Right kidney (tissue), 1 donor: ENCODE measurements at regions not wholly inside any gene's neighbourhood (a gene's known extent, or its start where the extent isn't known, plus 50 kb on each side); places are given as distances from the start of the nearest gene placed in this dataset.

Experiments
- DNase-seq: peaks from one replicate; pipeline ENCODE4 v3.0.0-alpha.2; 2016

DNA sequence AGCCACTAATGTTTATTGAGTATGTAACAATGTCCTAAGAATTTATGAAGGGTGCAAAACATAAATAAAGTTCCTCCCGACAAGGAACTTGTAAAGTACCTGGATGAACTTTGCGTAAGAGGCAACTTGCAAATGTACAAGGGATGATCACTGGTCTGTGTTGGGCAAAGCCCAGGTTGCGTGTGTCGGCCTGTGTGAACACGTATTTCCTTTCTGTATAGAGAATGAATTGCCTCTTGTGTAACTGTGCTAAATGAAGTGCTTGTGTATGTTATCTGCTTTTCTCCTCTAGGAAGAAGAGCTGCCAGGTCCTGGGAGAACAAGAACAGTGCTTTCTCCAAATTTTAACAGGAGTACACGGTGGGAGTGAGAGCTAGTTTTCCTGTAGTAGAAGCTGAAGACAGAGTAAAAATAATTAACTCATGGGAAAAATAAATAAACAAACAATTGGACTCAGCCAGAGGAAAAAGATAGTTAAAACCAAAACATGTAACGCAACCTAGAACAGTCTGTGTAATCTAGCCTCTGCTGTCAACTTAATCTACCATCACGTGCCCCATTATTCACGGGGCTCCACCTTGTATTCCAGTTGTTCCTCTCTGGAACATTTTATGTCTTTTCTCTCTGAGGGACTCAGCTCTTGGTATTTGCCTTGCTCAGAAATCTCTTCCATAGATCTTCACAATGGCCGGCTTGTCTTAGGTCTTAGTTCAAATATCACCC, 83.7 kb upstream of the RASGRP1 start:
- DNase-seq, result no peak

- DNase-seq, result no peak
Measured at GRCh38 chr15:38650384-38650783, 85.8 kb upstream of the RASGRP1 start.

- DNase-seq, result no peak
Measured at GRCh38 chr15:38650936-38651327, 86.3 kb upstream of the RASGRP1 start.

DNA sequence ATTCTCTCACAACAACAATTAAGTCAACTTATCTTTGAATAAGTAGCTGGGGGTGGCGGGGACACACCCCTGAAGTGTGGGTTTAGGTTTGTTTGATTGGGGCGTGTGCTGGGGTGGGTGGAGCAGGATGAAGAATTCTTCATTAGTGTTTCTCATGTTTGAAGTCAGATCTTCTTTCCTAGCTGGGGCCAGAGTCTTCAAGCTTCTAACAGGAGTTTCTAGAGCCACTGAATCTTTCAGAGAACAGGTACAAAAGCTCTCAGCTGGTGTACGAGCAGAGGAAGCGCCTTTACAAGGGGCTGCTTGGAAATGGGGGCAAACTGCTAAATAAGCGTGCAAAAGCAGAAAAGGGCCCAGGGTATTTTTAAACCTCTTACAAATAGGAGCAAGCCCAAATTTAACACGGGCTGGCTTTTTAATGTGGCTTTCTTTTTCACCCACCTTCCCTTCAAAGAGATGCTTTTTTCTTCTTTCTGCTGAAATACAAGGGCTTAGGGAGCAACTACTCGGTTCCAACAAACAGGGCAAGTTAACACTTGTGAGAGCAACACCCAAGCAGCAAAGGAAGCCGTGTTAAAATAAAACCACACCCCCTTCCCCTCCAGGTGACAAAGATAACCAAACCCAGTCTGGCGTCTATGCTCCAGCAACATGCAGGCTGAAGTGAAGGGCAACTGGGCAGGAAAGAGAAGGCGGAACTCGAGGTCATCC, 86.9 kb upstream of the RASGRP1 start:
- no peak for DNase-seq

DNA sequence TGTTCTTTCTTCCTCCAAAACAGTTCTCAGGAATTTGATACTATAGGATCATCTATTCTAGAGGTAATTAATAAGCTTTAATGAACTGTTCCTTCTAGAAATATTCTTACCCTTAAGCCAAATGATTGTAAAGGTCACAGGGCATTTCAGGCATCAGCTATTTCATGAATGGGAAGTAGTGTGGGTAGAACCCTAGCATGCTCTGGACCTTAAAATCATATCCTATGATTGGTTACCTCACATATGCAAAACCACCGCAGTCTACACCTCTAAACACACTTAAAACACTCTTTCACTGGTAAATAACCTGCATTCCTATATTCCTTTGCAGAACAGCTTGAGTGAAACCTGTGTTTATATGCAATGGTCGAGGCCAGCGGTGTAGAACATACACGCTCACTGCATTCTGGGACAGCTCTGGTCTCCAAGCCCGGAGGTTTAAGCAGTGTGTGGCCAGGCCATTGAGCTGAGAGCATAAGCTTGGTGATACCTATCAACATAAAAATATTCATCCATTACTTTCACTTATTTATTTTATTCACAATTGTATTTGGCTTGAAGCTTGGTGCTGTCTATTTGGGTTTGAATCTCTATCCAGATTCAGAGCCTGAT, 87.7 kb upstream of the RASGRP1 start:
- no peak for DNase-seq

DNA sequence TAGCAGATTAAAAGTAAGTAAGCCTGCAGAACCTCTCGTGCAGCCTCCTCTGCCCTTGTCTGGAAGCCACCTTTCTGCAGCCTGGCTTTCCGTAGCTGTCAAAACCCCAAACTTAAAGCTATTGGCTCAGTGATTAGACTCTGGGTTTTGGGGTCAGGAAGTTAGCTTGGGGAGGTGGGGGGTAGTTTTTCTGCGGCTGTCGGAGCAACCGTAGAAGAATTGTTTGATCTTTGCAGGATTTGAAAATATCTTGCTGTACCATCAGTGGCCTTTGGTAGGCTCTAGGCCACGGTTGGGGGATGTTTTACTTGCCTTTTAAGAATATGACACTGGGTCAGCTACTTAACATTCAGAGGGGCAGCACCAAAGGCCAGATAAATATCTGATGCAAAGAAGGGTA, 88.4 kb upstream of the RASGRP1 start:
- no peak for DNase-seq

GRCh38 chr15:38658431-38658830, 93.8 kb upstream of the RASGRP1 start:
- no peak for DNase-seq

- no peak for DNase-seq
Measured at GRCh38 chr15:38660738-38661137, 96.1 kb upstream of the RASGRP1 start.

DNA sequence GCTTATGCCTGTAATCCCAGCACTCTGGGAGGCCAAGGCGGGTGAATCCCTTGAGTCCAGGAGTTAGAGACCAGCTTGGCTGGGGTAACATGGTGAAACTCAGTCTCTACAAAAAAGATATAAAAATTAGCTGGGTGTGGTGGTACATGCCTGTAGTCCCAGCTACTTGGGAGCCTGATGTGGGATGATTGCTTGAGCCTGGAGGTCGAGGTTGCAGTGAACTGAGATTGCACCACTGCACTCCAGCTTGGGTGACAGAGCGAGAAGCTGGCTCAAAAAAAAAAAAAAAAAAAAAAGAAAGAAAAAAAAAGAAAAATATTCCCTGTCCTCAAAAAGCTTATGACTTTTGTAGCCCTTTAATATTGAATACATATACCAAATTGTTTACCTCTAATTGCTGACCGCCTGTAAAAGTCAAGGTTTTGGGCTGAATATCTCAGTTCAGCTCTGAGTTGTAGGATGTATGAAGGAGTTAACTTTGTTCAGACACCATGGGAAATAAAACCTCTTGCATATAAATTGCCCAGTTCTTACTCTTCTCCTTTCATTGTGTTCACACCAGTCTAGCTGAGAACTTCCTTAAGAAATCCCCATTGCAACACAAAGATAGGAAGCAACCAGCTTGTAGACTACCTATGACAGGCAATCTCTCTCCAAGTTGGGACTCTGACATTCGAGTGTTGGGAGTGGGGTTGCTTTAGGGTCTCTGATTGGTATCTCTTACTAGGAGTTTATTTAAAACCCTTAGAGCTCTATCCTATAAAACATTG, 97.6 kb upstream of the RASGRP1 start:
- no peak for DNase-seq

DNA sequence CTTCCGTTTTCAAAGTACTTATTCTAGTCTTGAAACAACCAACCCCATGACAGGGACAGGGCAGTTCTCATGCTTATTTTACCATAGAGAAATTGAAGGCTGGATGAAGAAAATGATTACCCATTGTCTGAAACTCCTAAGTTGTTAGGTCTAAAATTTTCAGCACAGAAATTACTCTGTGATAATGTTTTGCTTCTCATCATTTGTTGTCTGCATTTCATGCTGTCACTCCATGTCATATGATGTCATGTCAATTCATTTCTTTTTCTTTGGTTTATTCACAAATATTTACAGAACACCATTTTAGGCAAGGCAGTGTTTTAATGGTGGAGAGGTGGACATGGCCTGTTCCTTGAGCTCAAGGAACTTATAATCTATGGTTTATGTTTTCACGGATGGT, 98.2 kb upstream of the RASGRP1 start:
- DNase-seq, result no peak

DNA sequence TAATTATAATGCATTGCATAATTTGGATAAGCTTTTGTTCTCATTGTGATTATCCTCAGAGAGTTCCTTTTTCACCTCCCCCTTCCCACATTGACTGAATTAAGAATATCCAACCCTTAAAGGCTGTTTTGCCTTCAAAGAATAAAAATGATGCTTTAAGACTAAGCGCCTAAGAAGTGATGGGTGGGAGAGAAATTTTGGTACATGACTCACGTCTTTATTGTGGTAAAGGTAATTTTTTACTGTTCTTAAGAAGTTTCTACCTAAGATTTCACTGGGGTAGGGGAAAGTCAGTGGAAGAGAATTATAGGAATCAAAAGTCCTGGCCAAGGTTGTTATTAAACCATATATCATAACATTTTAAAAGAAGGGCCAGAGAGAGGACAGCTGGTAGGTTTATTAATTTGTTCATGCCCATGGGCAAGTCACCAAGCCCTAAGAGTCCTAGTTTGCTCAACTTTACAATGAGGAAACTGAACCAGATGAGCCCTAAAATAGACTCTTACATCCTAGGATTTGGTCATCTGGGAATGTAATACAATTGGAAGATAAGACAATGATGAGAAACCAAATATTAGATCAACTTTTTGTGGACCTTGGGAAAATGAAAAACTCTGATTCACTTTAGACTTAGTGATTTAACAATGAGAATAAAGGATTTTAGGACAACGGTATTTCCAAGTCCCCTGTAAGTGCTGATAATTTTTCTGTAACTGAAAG, 101.1 kb upstream of the RASGRP1 start:
- no peak for DNase-seq

DNA sequence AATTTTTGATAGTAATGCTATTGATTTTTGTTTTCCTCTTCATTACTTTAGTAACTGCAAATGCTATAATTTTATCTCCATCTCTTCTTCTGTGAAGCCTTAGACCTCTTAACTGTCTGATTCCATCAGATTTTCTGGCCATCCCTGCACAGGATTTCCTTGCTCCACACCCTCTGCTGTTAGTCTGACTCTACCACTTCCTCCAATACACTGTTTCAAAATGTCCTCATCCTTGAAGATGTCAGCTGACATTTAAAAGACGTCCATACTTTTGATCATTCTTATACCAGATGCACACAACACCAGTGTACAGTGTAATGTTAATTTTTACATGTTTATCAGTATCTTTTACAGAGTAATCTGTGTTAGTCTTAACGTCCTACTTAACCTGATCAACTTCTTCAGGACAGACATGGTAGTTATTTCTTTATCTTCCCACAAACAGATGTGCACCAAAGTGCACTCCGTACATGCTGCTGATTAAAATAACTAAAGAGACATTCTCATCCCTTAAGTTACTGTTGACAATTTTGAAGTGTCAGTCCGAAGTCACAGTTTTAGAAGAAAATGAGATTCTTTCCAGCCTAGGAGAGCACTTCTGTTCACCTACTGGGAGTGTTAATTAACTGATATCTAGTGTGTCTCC, 102.4 kb upstream of the RASGRP1 start:
- no peak for DNase-seq

DNA sequence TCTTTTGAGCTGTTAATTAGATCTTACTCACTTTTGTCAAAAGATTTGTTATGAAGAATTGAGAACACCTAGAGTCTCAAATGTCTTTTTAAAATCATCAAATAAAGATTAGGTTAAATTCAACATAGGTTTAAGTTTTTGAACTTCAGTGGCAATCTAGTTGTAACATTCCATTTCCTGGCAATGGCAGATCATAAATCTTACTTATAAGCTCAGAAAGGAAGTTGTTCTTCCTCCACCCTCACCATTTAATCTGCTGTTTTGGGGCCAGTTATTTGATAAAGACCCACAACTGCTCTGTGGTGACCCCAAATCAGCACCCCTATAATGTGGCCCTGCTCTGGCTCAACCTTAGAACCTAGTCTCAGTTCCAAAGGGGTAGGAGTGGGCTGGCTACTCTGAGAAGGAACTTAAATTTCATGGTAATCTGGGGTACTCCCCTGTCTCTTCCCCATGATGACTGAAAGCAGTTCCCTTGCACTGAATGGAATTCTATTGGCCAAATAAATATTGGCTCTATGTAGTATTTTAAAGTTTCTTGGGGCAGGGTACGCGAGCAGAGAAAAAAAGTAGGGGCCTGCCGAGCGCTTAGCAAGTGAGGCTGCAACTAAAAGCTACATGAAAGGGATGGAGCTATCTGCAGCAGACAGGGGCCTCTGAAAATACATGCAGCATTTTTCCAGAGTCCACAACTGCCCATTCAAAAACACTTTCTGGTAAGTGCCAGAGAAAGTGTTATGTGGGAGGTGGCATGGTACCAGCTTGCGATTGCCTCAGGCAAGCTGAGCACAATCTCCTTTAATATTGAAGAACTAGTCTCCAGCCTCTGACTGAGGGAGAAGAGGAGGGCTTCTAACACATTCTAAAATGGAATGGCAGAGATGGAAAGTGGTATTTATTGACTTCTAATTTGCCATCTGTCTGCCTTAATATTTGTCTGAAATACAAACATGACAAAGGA, 103.6 kb upstream of the RASGRP1 start:
- no peak for DNase-seq

GRCh38 chr15:38668898-38669391, 104.3 kb upstream of the RASGRP1 start:
- no peak for DNase-seq

- DNase-seq, result no peak
Measured at GRCh38 chr15:38670128-38671005, 105.8 kb upstream of the RASGRP1 start.

DNA sequence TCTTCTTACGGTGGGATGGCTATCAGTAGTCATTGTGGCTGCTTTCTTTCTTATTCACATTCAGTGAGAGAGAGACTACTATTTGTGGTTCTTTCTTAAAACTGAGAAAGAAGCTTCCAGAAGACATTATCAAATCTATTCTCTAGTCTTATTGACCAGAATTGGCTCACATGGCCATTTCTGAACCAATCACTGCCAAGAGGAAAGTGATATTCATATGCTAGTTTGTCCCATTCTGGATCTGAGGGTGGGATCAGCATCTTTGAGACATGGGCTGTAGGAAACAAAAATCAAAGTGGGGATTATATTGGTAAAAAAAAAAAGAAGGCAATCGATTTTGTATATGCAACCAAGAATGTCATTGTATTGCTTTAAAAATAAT, 106.4 kb upstream of the RASGRP1 start:
- DNase-seq, result no peak

- no peak for DNase-seq
Measured at GRCh38 chr15:38671675-38672254, 107.2 kb upstream of the RASGRP1 start.

DNA sequence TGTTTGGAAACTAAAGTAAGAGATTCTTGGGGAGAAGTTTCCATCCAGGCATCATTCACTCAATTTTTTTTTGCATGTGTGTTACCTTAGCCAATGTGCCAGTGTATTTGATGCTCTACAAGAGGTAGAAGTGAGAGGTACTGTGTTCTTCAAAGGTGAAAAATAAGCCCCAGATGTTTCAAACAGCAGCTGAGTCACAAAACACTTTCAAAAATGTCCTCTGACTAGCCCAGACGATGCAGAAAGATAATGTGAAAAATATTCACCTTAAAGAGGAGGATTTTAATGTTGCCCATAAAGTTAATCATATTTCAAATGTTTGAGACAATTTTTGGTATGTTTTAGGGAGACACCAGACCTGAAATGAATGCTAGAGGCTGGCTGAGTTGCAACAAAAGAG, 107.7 kb upstream of the RASGRP1 start:
- no peak for DNase-seq
